Endothelial cell (in vitro differentiated cells): ENCODE measurements at regions not wholly inside any gene's neighbourhood (a gene's known extent, or its start where the extent isn't known, plus 50 kb on each side); places are given as distances from the start of the nearest gene placed in this dataset.

Experiments
- DNase-seq: peaks from one replicate; pipeline ENCODE4 v3.0.0; 2021; ENCODE audit warnings: low spot score
- H3K27ac Mint-ChIP-seq: one replicate; pipeline ENCODE4 v1.8.0; 2021; ENCODE audit warnings: mixed read lengths, inconsistent platforms; ENCODE audit not compliant: unreplicated experiment
- H3K27me3 Mint-ChIP-seq: one replicate; pipeline ENCODE4 v1.8.0; 2021; ENCODE audit warnings: mild to moderate bottlenecking, moderate library complexity, mixed read lengths, inconsistent platforms; ENCODE audit not compliant: unreplicated experiment
- H3K36me3 Mint-ChIP-seq: one replicate; pipeline ENCODE4 v1.8.0; 2021; ENCODE audit warnings: mild to moderate bottlenecking, low read depth, mixed read lengths, inconsistent platforms; ENCODE audit not compliant: unreplicated experiment
- H3K4me1 Mint-ChIP-seq: one replicate; pipeline ENCODE4 v1.8.0; 2021; ENCODE audit warnings: mild to moderate bottlenecking, mixed read lengths, inconsistent platforms; ENCODE audit not compliant: unreplicated experiment
- H3K4me3 Mint-ChIP-seq: one replicate; pipeline ENCODE4 v1.8.0; 2021; ENCODE audit warnings: mild to moderate bottlenecking, mixed read lengths, inconsistent platforms; ENCODE audit not compliant: unreplicated experiment
- H3K9me3 Mint-ChIP-seq: one replicate; pipeline ENCODE4 v1.8.0; 2021; ENCODE audit warnings: mixed read lengths, inconsistent platforms; ENCODE audit not compliant: unreplicated experiment
- TF ChIP-seq, protein P1 (sequence below): fragments of 200-600 bp; sonication (generic); IDR thresholded peaks from one replicate; pipeline ENCODE4 v1.5.0; 2021; ENCODE audit warnings: antibody characterized with exemption; ENCODE audit not compliant: unreplicated experiment

DNA sequence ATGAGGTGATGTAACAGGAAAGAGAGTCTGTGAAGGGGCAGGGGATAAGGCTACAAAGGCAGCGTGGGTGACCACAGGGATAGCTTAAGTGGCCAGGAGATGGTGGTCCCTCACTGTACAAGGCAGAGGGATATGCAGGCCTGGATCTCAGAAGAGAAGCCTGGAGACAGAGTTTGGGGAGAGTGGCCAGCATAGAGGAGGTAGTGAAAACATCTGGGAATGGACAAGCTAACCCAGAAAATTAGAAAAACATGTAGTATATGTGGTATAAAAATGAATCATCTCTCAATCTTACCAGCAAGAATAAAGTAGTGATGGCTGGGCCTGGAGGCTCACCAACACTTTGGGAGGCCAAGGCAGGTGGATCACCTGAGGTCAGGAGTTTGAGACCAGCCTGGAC is 349.2 kb upstream of the KLF4 start:
- Mint-ChIP-seq H3K4me3 (no peak overlapping the region), H3K36me3 (no peaks in the 10 kb centered on the region), H3K27ac (no peak overlapping the region), H3K27me3 (peaks cover 1% of the 10 kb centered on the region), H3K4me1 (no peaks in the 10 kb centered on the region), H3K9me3 (no peaks in the 10 kb centered on the region)
- DNase-seq: no peak
- TF ChIP-seq, protein P1, sequence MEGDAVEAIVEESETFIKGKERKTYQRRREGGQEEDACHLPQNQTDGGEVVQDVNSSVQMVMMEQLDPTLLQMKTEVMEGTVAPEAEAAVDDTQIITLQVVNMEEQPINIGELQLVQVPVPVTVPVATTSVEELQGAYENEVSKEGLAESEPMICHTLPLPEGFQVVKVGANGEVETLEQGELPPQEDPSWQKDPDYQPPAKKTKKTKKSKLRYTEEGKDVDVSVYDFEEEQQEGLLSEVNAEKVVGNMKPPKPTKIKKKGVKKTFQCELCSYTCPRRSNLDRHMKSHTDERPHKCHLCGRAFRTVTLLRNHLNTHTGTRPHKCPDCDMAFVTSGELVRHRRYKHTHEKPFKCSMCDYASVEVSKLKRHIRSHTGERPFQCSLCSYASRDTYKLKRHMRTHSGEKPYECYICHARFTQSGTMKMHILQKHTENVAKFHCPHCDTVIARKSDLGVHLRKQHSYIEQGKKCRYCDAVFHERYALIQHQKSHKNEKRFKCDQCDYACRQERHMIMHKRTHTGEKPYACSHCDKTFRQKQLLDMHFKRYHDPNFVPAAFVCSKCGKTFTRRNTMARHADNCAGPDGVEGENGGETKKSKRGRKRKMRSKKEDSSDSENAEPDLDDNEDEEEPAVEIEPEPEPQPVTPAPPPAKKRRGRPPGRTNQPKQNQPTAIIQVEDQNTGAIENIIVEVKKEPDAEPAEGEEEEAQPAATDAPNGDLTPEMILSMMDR: no peak

DNA sequence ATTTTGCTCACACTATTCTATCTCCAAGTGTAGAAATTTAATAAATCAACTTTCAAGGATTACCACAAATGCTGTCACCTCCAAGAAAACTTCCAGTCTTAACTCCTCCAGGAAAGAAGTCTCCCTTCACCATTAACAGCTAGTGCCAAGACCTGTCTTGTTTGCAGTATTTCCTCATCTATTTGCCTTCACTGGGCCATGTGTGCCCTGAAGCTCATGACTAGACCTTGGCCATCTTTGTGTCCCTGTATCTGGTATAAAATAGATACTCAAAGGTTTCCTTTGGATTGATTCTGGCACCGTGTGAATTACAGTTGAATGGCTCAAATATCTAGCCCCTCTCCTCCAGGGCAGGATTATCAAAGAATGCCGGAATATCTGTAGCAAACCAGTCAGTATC is 346.7 kb upstream of the KLF4 start:
- no peak for DNase-seq
- H3K27ac Mint-ChIP-seq: no peak overlapping the region
- peaks cover 1% of the 10 kb centered on the region for H3K27me3 Mint-ChIP-seq
- no peak overlapping the region for H3K4me3 Mint-ChIP-seq
- no peaks in the 10 kb centered on the region for H3K9me3 Mint-ChIP-seq
- TF ChIP-seq, protein P1: no peak
- no peaks in the 10 kb centered on the region for H3K4me1 Mint-ChIP-seq
- no peaks in the 10 kb centered on the region for H3K36me3 Mint-ChIP-seq

DNA sequence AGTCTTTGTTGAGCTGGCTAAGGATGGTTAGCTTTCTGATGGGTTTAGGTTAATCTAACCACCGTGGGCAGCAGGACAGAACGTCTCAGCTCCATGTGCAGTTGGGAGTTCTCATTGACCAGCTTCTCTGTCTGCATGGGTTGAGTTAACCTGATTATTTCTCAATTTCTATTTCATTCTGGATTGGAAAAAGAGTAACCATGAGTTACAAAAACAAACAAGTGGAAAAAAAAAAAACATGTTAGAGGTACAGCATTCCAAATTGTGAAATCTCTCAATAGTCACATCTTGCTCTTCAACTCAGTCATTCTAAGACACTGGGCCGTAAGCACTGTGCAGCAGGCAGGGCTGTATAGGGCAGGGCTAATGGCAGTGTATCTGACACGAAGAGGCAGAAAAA is 343.7 kb upstream of the KLF4 start:
- no peaks in the 10 kb centered on the region for H3K4me1 Mint-ChIP-seq
- no peak for DNase-seq
- H3K27me3 Mint-ChIP-seq: peaks cover 1% of the 10 kb centered on the region
- no peaks in the 10 kb centered on the region for H3K9me3 Mint-ChIP-seq
- no peak overlapping the region for H3K4me3 Mint-ChIP-seq
- no peak overlapping the region for H3K27ac Mint-ChIP-seq
- H3K36me3 Mint-ChIP-seq: no peaks in the 10 kb centered on the region
- TF ChIP-seq, protein P1: no peak

DNA sequence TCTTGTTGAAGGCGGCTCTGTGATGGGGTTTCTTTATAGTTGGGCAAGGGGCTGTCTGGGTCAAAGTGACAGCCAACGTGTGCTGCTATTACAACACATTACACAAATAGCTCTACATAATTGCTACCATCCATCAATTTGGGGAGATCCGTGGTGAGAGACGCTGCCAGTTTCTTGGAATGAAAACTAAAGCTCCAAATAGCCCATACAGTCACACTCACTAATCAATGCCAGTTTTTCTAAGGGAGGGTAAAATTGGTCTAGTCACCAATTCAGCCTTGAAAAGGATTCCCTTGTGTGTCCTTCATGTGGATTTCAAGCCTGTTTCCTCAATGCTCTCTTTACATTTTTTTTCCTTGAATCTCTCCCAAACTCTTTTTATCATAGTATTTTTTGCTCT is 343.3 kb upstream of the KLF4 start:
- Mint-ChIP-seq H3K36me3 (no peaks in the 10 kb centered on the region), H3K4me3 (no peak overlapping the region), H3K27ac (no peak overlapping the region), H3K27me3 (peaks cover 1% of the 10 kb centered on the region), H3K4me1 (no peaks in the 10 kb centered on the region), H3K9me3 (no peaks in the 10 kb centered on the region)
- TF ChIP-seq, protein P1: no peak
- DNase-seq: no peak

DNA sequence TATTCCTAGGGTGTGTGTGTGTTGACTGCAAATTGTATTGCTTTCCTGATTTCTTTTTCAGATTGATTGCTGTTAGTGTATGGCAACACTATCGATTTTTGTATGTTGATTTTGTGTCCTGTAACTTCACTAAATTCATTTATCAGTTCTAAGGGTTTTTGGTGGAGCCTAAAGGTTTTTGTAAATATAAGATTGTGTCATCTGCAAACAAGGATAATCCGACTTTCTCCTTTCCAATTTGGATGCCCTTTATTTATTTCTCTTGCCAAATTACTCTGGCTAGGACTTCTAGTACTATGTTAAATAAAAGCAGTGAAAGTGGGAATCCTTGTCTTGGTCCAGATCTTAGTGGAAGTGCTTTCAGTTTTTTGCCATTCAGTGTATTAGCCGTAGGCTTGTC is 340.9 kb upstream of the KLF4 start:
- Mint-ChIP-seq H3K27me3 (no peaks in the 10 kb centered on the region), H3K27ac (no peak overlapping the region), H3K36me3 (no peaks in the 10 kb centered on the region), H3K4me1 (no peaks in the 10 kb centered on the region), H3K9me3 (no peaks in the 10 kb centered on the region), H3K4me3 (no peak overlapping the region)
- TF ChIP-seq, protein P1: no peak
- no peak for DNase-seq
